Neural cell (in vitro differentiated cells): ENCODE measurements at regions not wholly inside any gene's neighbourhood (a gene's known extent, or its start where the extent isn't known, plus 50 kb on each side); places are given as distances from the start of the nearest gene placed in this dataset.

Source experiments
- H2AFZ ChIP-seq: fragments of 200-600, 300-800 bp; sonication (generic), shearing (Covaris generic); 2 replicates; pipeline ENCODE4 v1.6.0; 2014; ENCODE audit warnings: low read depth, mild to moderate bottlenecking, antibody characterized with exemption, low read length, moderate library complexity
- H3F3A ChIP-seq: fragments of 200-600 bp; shearing (Covaris generic); 2 replicates; pipeline ENCODE4 v1.6.1; 2016; ENCODE audit warnings: mild to moderate bottlenecking, moderate library complexity, mixed read lengths, antibody characterized with exemption, low read length; ENCODE audit not compliant: insufficient read depth, poor library complexity, severe bottlenecking
- H3K27ac ChIP-seq: fragments of 200-600, 300-800 bp; sonication (generic), shearing (Covaris generic); 2 replicates; pipeline ENCODE4 v1.5.1; 2014; ENCODE audit warnings: mild to moderate bottlenecking, low read length, moderate library complexity
- H3K27me3 ChIP-seq: fragments of 300-800, 200-600 bp; sonication (generic), shearing (Covaris generic); 2 replicates; pipeline ENCODE4 v1.6.0; 2014; ENCODE audit warnings: mild to moderate bottlenecking, low read depth, low read length, moderate library complexity; ENCODE audit not compliant: insufficient read depth
- H3K36me3 ChIP-seq: fragments of 300-800, 200-600 bp; sonication (generic), shearing (Covaris generic); 2 replicates; pipeline ENCODE4 v1.5.1; 2014; ENCODE audit warnings: mild to moderate bottlenecking, antibody characterized with exemption, low read length, moderate library complexity; ENCODE audit not compliant: insufficient read depth
- H3K4me2 ChIP-seq: fragments of 300-800, 200-600 bp; sonication (generic), shearing (Covaris generic); 2 replicates; pipeline ENCODE4 v1.6.0; 2014; ENCODE audit warnings: mild to moderate bottlenecking, low read length
- H3K4me3 ChIP-seq: fragments of 300-800, 200-600 bp; sonication (generic), shearing (Covaris generic); 2 replicates; pipeline ENCODE4 v1.5.1; 2014; ENCODE audit warnings: mild to moderate bottlenecking, low read length, moderate library complexity
- H3K79me2 ChIP-seq: fragments of 200-600 bp; shearing (Covaris generic); replicated peaks from 2 replicates; pipeline ENCODE4 v1.6.0; 2014; ENCODE audit warnings: mild to moderate bottlenecking, low read length, moderate library complexity; ENCODE audit not compliant: insufficient read depth
- H3K9ac ChIP-seq: fragments of 300-800, 200-600 bp; sonication (generic), shearing (Covaris generic); 2 replicates; pipeline ENCODE4 v1.6.1; 2016; ENCODE audit warnings: mild to moderate bottlenecking, low read length, mixed read lengths
- H3K9me2 ChIP-seq: fragments of 200-600 bp; shearing (Covaris generic); 2 replicates; pipeline ENCODE4 v1.6.1; 2016; ENCODE audit warnings: mild to moderate bottlenecking, low read length, mixed read lengths; ENCODE audit not compliant: insufficient read depth
- H3K9me3 ChIP-seq: fragments of 200-600, 300-800 bp; sonication (generic), shearing (Covaris generic); 2 replicates; pipeline ENCODE4 v1.6.1; 2016; ENCODE audit warnings: mild to moderate bottlenecking, mixed run types, low read length, moderate library complexity, mixed read lengths
- H4K20me1 ChIP-seq: fragments of 200-600 bp; shearing (Covaris generic); 2 replicates; pipeline ENCODE4 v1.6.1; 2016; ENCODE audit warnings: mild to moderate bottlenecking, mixed run types; ENCODE audit not compliant: insufficient read depth
- CTCF ChIP-seq: fragments of 450-650 bp; IDR thresholded peaks from 2 replicates; pipeline ENCODE4 v1.5.1; 2014; ENCODE audit warnings: antibody characterized with exemption, mild to moderate bottlenecking, moderate library complexity; ENCODE audit not compliant: poor library complexity, severe bottlenecking
- EP300 ChIP-seq: fragments of 450-650 bp; conservative IDR thresholded peaks from 2 replicates; pipeline ENCODE4 v1.6.1; 2014; ENCODE audit warnings: antibody characterized with exemption, mild to moderate bottlenecking, moderate library complexity; ENCODE audit not compliant: poor library complexity, severe bottlenecking
- EZH2 ChIP-seq: fragments of 200-600, 300-800 bp; shearing (Covaris generic), sonication (generic); IDR thresholded peaks from 2 replicates; pipeline ENCODE4 v1.6.1; 2014; ENCODE audit warnings: antibody characterized with exemption, low read length, borderline replicate concordance, mild to moderate bottlenecking; ENCODE audit not compliant: insufficient read depth, poor library complexity, severe bottlenecking
- MXI1 ChIP-seq: fragments of 450-650 bp; conservative IDR thresholded peaks from 2 replicates; pipeline ENCODE4 v1.6.1; 2014; ENCODE audit warnings: antibody characterized with exemption, mild to moderate bottlenecking; ENCODE audit not compliant: poor library complexity, severe bottlenecking
- POLR2AphosphoS5 ChIP-seq: IDR thresholded peaks from 2 replicates; pipeline ENCODE4 v1.6.1; 2012
- RAD21 ChIP-seq: fragments of 450-650 bp; conservative IDR thresholded peaks from 2 replicates; pipeline ENCODE4 v1.6.1; 2014; ENCODE audit warnings: antibody characterized with exemption, mild to moderate bottlenecking, moderate library complexity
- REST ChIP-seq: IDR thresholded peaks from 2 replicates; pipeline ENCODE4 v1.6.1; 2012; ENCODE audit warnings: borderline replicate concordance
- SMC3 ChIP-seq: fragments of 450-650 bp; conservative IDR thresholded peaks from 2 replicates; pipeline ENCODE4 v1.6.1; 2014; ENCODE audit warnings: antibody characterized with exemption, mild to moderate bottlenecking, moderate library complexity; ENCODE audit not compliant: poor library complexity
- TAF1 ChIP-seq: IDR thresholded peaks from 2 replicates; pipeline ENCODE4 v1.6.1; 2012; ENCODE audit warnings: low read depth

GRCh38 chr5:111596705-111597104, 84.4 kb upstream of the STARD4 start:
- no peaks in the 10 kb centered on the region for H3K27me3 ChIP-seq
- H3K36me3 ChIP-seq, result no peaks in the 10 kb centered on the region
- no peak overlapping the region for H2AFZ ChIP-seq
- no peaks in the 10 kb centered on the region for H3K9me3 ChIP-seq
- H3K9me2 ChIP-seq, result no peaks in the 10 kb centered on the region
- H3K79me2 ChIP-seq, result no peaks in the 10 kb centered on the region
- H3K4me2 ChIP-seq, result no peak overlapping the region
- H4K20me1 ChIP-seq, result no peaks in the 10 kb centered on the region
- no peak overlapping the region for H3K9ac ChIP-seq
- TF ChIP-seq EZH2 (no peak), MXI1 (no peak), POLR2AphosphoS5 (no peak), EP300 (no peak), CTCF (no peak), RAD21 (no peak), SMC3 (no peak), TAF1 (no peak), REST (no peak)
- H3K4me3 ChIP-seq, result no peak overlapping the region
- no peaks in the 10 kb centered on the region for H3F3A ChIP-seq
- H3K27ac ChIP-seq, result no peak overlapping the region

DNA sequence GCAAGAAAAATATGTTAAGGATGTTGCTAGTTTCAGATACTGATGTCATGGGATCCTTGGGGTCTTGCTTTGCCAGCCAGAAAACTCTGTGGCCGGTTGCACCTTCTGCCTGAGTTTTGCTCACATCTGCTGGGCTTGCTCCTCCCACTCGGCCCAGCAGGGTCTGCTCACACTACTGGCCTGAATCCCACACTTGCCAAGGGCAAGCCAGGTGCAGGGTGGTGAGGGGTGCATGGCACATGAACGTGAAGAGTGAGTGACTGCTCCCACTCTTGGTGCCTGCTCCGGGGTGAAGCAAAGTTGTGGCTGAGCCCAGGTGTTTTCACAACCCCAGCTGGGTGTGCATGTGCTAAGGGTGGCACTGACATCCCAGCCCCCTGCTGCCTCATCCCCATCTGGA, 83.1 kb upstream of the STARD4 start:
- H3K9me2 ChIP-seq, result no peaks in the 10 kb centered on the region
- no peaks in the 10 kb centered on the region for H3K27me3 ChIP-seq
- no peaks in the 10 kb centered on the region for H3F3A ChIP-seq
- no peak for TF ChIP-seq EP300
- no peak for TF ChIP-seq SMC3
- no peak for TF ChIP-seq REST
- no peak for TF ChIP-seq EZH2
- no peak for TF ChIP-seq MXI1
- no peak for TF ChIP-seq CTCF
- no peak overlapping the region for H3K9ac ChIP-seq
- no peaks in the 10 kb centered on the region for H3K36me3 ChIP-seq
- no peak overlapping the region for H3K27ac ChIP-seq
- no peak overlapping the region for H2AFZ ChIP-seq
- H3K9me3 ChIP-seq, result no peaks in the 10 kb centered on the region
- H4K20me1 ChIP-seq, result no peaks in the 10 kb centered on the region
- H3K79me2 ChIP-seq, result no peaks in the 10 kb centered on the region
- no peak overlapping the region for H3K4me2 ChIP-seq
- H3K4me3 ChIP-seq, result no peak overlapping the region
